Endothelial cell of umbilical vein (primary cell): ENCODE measurements at regions not wholly inside any gene's neighbourhood (a gene's known extent, or its start where the extent isn't known, plus 50 kb on each side); places are given as distances from the start of the nearest gene placed in this dataset.

Experiments used
- EZH2 ChIP-seq: IDR thresholded peaks from 2 replicates; pipeline ENCODE4 v1.6.1; 2012; ENCODE audit warnings: borderline replicate concordance, low read depth, mild to moderate bottlenecking, moderate library complexity, low read length, inconsistent platforms; ENCODE audit not compliant: severe bottlenecking
- POLR2A ChIP-seq: IDR thresholded peaks from 2 replicates; pipeline ENCODE4 v1.6.1; 2012; ENCODE audit warnings: low read depth, mild to moderate bottlenecking, control low read depth, low read length
- TF ChIP-seq, protein P1 (sequence below), 2 donors: IDR thresholded peaks; 1 replicate in 1 of 2; 2 replicates in 1 of 2; pipeline ENCODE4 v1.5.1; 2011; ENCODE audit warnings: low read length in 2 of 2, mild to moderate bottlenecking in 2 of 2, moderate library complexity in 2 of 2, control low read depth in 1 of 2, inconsistent platforms in 1 of 2, low read depth in 1 of 2; ENCODE audit not compliant: insufficient read depth in 1 of 2; ENCODE audit errors: extremely low read depth in 1 of 2
- TF ChIP-seq, protein P2 (sequence below): IDR thresholded peaks from 2 replicates; pipeline ENCODE4 v1.6.1; 2011; ENCODE audit not compliant: insufficient read depth, insufficient read length

DNA sequence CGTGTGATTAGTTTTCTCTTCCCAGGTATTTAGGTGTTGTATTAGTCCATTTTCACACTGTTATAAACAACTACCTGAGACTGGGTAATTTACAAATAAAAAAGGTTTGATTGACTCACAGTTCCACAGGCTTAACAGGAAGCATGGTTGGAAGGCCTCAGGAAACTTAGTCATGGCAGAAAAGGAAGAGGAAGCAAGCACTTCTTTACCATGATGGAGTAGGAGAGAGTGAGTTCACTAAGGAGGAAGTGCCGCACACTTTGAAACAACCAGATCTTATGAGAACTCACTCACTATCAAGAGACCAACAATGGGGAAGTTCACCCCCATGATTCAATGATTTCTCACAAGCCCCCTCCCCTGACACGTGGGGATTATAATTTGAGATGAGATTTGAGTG, 1343.7 kb upstream of the GOT2 start:
- TF ChIP-seq EZH2 (no peak), POLR2A (no peak)
- TF ChIP-seq, protein P1, sequence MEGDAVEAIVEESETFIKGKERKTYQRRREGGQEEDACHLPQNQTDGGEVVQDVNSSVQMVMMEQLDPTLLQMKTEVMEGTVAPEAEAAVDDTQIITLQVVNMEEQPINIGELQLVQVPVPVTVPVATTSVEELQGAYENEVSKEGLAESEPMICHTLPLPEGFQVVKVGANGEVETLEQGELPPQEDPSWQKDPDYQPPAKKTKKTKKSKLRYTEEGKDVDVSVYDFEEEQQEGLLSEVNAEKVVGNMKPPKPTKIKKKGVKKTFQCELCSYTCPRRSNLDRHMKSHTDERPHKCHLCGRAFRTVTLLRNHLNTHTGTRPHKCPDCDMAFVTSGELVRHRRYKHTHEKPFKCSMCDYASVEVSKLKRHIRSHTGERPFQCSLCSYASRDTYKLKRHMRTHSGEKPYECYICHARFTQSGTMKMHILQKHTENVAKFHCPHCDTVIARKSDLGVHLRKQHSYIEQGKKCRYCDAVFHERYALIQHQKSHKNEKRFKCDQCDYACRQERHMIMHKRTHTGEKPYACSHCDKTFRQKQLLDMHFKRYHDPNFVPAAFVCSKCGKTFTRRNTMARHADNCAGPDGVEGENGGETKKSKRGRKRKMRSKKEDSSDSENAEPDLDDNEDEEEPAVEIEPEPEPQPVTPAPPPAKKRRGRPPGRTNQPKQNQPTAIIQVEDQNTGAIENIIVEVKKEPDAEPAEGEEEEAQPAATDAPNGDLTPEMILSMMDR (IDR thresholded peaks at IDR 0.05; ENCODE audit: extremely low read depth in 1 of 2, insufficient read depth in 1 of 2, low read depth in 1 of 2, low read length in 2 of 2): no peak
- TF ChIP-seq, protein P2, sequence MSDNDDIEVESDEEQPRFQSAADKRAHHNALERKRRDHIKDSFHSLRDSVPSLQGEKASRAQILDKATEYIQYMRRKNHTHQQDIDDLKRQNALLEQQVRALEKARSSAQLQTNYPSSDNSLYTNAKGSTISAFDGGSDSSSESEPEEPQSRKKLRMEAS: no peak
